GM19372 (cell line): ENCODE measurements at regions not wholly inside any gene's neighbourhood (a gene's known extent, or its start where the extent isn't known, plus 50 kb on each side); places are given as distances from the start of the nearest gene placed in this dataset.
"Not testable (repeated sequence)": the region's sequence is repeated elsewhere in the genome, so short reads cannot be mapped to it uniquely, and the experiment has no call there.

Experiments
- ATAC-seq: cut with Tn5 transposase; IDR thresholded peaks from one replicate; pipeline ENCODE4 v1.9.1; 2021; ENCODE audit warnings: mild to moderate bottlenecking, low read depth, moderate library complexity; ENCODE audit not compliant: unreplicated experiment

- no peak for ATAC-seq
Observed at GRCh38 chr11:96760306-96760705, 370.5 kb downstream of the JRKL start.

- no peak for ATAC-seq
Observed at GRCh38 chr11:96760815-96761214, 371.0 kb downstream of the JRKL start.

GRCh38 chr11:96761451-96761850 is 371.6 kb downstream of the JRKL start:
- ATAC-seq, result no peak

- ATAC-seq, result no peak
Observed at GRCh38 chr11:96763244-96763643, 373.4 kb downstream of the JRKL start.

- ATAC-seq, result no peak
Observed at GRCh38 chr11:96778272-96778671, 388.5 kb downstream of the JRKL start.

GRCh38 chr11:96779030-96779429 is 389.2 kb downstream of the JRKL start:
- no peak for ATAC-seq

GRCh38 chr11:96781082-96781481 is 391.3 kb downstream of the JRKL start:
- no peak for ATAC-seq

DNA sequence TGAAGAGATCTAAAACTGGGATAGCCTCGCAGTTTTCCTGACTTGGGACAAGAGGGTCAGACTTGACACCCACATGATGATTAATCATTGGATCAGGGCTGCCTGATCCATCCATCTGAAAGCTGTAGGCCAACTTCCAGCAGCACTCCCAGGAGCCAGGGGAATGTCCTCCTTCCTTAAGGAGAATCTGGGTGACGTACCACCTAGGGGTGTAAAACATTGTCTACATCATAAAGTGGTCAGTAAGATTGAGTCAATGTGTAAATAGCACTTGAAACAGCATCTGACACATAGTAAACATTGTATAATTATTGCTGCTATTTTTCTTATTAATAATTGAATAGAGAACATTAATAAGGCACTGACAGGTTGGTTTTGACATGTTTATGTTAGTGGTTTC is 392.8 kb downstream of the JRKL start:
- no peak for ATAC-seq

- ATAC-seq, result no peak
Observed at GRCh38 chr11:96783311-96783710, 393.5 kb downstream of the JRKL start.

- no peak for ATAC-seq
Observed at GRCh38 chr11:96785073-96785472, 395.3 kb downstream of the JRKL start.

DNA sequence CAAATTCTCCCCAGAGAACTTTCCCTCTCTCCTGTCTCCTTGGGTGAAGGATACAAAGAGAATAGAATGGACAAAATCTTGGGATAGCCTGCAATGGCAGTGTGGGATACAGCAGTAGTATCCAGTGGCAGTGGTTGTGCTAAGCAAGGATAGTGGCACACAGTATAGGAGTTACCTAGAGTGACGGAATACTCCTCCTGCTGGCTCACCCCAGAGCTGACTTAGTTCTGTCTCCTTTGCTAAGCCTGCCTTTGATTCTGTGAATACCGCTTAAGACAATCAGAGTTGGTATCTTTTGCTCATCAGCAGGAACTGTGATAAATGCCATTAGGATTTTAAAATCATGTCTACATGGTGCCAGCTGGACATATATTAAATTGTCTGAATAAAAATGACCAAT is 404.3 kb downstream of the JRKL start:
- no peak for ATAC-seq

DNA sequence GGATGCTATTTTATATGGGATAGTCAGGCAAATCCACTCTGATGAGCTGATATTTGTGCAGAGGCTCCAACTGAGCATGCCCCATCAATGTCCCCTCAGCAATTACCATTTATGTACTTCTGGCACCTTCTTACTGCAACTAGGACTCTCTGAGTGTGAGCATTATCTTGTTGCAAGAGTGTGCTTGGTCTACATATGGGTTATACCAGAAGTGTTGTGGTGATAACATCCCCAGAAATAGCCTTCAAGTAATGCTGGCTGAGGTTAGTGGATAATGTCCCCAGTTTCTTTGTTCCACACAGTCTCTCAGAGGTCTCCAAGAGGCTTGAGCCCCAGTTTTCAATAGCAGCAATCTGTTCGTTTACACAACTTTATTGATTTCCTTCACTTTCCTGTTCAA is 408.6 kb downstream of the JRKL start:
- ATAC-seq, result no peak

- no peak for ATAC-seq
Observed at GRCh38 chr11:96815236-96815635, 425.4 kb downstream of the JRKL start.

DNA sequence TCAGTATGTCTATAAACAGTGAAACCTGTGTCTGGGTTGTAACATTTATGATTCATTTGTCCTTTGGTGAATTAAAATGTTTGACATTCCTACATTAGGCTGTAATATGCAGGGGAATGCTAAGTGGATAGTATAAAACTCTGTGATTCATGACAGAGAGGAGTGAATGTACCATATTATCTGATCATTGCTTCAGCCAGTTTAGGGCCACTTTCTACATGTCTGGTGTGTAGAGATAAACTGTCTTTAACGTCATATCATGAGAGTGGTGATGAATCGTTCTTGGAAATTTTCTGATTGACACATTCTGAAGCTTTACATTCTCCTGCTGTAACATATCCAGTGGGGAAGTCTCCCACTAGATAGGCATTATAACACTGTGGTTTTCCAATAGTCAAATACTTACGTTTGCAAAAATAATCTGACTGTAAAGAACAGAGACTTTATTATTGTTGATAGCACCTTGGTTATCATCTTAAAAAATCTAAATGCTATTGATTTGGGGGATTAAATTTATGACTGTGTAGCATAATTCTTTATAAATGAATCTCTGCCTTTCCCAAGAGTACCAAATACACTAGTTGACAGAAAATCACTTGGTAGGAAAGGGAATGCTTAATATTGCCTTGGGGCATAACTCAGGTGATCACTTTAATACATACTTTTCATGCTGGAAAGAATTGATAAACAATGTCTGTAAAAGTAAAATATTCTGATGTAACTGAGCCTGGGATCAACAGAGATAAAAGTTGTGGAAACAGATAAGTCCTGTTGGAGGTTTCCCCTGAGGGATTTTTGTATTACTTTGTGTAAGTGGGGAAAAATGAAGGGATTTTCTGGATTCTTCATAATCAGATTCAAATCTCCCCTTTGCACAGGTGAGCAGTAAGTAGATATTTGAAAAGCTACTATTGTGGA is 427.9 kb downstream of the JRKL start:
- no peak for ATAC-seq

- no peak for ATAC-seq
Observed at GRCh38 chr11:96827164-96827563, 437.4 kb downstream of the JRKL start.

GRCh38 chr11:96841792-96842191 is 452.0 kb downstream of the JRKL start:
- no peak for ATAC-seq

DNA sequence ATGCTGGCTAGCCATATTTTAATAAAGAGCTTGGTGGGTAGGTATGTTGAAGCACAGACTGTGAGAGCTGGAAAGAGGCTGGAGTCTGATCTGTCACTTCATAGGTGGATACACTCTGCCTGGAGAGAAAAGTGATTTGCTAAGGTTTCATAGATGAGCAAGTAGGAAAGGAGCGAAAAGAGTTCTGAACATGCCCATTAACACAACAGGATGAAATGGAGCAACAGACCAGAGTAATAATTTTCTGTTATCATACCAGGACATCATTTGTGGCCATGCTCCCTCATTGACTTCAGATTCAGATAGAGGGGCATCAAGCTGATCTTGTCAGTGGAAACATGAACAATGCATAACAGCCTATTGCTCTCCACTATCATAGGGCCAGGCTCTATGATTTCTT is 452.9 kb downstream of the JRKL start:
- ATAC-seq, result no peak

DNA sequence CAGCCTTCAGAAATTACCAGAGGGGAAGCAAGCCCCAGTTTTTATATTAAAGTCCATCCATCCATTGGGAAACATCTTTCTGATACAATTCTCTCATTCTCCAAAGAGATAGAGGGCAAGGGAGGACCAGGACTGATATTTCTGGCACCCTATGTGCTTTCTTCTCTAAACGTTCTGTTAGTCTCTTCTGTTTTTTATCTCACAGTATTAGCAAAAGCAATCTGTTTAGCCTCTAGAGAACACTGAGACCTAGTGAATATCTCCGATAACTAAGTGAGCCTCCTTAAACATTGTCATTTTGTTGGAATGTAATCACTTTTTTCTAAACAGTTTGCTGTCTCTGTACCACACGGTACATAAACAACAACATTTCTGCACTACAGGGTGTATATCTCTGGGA is 464.6 kb downstream of the JRKL start:
- ATAC-seq, result no peak

DNA sequence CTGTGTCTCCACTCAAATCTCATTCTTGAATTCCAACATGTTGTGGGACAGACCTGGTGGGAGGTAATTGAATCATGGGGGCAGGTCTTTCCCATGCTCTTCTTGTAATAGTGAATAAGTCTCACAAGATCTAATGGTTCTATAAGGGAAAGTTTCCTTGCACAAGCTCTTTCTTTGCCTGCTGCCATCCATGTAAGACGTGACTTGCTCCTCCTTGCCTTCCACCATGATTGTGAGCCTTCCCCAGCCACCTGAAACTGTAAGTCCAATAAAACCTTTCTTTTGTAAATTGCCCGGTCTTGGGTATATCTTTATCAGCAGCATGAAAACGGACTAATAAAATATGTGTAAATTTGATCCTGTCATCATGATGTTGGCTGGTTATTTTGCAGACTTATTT is 471.9 kb downstream of the JRKL start:
- ATAC-seq, result not testable (repeated sequence)

DNA sequence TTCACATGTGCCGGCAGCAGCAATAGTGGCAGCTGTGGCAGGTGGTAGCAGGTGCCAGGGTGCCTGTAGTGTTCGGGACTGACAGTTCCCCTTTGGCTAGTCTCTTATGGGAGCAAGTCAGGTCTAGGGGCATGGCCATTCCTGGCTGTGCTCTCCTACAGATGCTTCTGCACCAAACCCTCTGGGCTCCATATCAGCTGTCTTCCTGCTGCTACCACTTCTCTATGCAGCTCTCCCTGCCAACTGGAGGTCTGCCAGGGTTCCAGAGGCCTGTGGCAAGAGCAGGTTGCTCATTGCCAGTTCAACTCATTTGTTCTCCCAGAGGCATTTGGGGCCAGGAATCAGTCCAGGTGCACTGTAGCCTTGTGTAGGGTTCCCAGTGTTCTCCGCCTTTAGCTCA is 473.7 kb downstream of the JRKL start:
- ATAC-seq, result no peak

- ATAC-seq, result no peak
Observed at GRCh38 chr11:96865020-96865419, 475.2 kb downstream of the JRKL start.

DNA sequence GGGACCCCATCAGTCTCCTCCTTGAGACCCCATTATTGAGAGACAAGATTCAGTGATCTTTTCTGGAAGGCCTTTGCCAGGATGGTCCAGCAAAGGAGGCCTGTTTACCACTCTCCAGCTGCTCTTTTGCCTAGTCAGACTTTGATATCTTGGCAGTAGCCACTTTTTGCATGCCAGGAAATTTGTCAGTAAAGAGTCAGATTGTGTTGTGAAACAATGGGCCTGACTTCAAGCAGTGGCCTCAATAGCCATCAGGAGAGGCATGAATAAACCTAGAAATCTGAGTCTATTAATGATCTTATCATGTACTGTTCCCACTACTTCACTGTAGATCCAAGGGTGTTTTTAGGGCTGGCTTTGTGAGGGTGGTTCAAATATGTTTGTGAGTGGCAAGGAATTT is 479.4 kb downstream of the JRKL start:
- ATAC-seq, result no peak
